ENCODE measurements at regions not wholly inside any gene's neighbourhood (a gene's known extent, or its start where the extent isn't known, plus 50 kb on each side); places are given as distances from the start of the nearest gene placed in this dataset.

DNA sequence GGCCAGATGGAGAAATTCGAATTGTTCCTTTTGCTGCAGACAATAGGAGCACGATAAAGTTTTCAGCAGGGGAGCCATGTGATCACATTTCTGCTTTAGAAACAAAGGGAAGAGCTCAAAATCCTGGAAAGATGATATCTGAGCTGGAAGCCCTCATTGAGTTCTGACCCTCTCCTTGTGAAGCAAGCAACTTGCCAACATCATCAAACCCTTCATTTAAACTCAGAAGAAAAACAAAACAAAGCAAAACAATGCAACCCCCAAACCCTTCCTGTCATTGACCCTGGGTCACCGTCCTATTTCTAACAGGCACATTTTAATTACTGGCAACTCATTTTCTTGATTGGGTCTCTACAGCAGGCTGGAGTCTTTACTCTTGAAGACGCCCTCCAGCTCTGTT, 198.3 kb upstream of the ZNF32 start:
- ChIA-PET CTCF (no interaction called here), POLR2A (no interaction called here)

DNA sequence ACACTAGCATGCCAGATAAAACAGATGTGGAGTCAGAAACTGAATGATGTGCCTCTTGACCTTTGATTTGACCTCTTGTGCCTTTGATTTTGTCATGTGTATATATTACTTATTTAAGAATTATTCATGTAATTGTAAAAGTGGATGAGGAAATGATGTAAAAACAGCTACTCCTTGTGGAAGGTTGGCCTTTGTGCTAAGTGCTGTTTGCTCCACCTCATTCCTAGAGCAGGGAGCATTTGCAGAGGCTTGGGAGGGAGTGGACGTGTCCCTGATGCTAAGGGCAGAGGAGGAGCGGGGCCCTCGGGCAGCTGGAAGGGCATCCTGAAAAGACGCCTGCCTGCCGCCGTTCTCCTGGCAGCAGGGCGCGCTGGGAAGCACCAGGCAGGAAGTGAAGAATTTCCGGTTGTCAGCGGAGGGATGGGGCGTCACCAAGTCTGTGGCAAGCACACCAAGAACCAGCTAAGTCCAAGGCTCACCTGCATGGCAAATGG, 197.6 kb upstream of the ZNF32 start:
- intact Hi-C loops (cut with micrococcal nuclease; ENCODE audit: unreplicated experiment), result loop anchor here (10.0 kb wide), 1 partner anchor 169 kb away; no protein-coding TSS in a partner anchor
- Mint-ChIP-seq H3K36me3 (ENCODE audit: insufficient read depth, unreplicated experiment) (no peaks in the 10 kb centered on the region), H3K27me3 (ENCODE audit: insufficient read depth, unreplicated experiment) (peaks cover 17% of the 10 kb centered on the region), H3K4me1 (ENCODE audit: low read depth, unreplicated experiment) (peaks cover 6% of the 10 kb centered on the region), H3K4me3 (ENCODE audit: unreplicated experiment) (no peak overlapping the region), H3K9me3 (ENCODE audit: unreplicated experiment) (no peaks in the 10 kb centered on the region), H3K27ac (ENCODE audit: unreplicated experiment) (no peak overlapping the region)
- POLR2A ChIA-PET, result no interaction called here
- DNase-seq, result no peak
- no peaks in the 10 kb centered on the region for H3K36me3 ChIP-seq (ENCODE audit: control insufficient read depth, insufficient read depth, low read length)
- H3K4me3 ChIP-seq (ENCODE audit: low read depth, low read length), result no peak overlapping the region
- H3K4me1 ChIP-seq, result no peaks in the 10 kb centered on the region
- H3K27me3 ChIP-seq (replicated peaks; ENCODE audit: control insufficient read depth, insufficient read depth, low read length), result no peaks in the 10 kb centered on the region
- BruUV-seq (replicated peaks), result no TSS peak
- CTCF ChIA-PET, result no interaction called here
- TF ChIP-seq, protein P1, sequence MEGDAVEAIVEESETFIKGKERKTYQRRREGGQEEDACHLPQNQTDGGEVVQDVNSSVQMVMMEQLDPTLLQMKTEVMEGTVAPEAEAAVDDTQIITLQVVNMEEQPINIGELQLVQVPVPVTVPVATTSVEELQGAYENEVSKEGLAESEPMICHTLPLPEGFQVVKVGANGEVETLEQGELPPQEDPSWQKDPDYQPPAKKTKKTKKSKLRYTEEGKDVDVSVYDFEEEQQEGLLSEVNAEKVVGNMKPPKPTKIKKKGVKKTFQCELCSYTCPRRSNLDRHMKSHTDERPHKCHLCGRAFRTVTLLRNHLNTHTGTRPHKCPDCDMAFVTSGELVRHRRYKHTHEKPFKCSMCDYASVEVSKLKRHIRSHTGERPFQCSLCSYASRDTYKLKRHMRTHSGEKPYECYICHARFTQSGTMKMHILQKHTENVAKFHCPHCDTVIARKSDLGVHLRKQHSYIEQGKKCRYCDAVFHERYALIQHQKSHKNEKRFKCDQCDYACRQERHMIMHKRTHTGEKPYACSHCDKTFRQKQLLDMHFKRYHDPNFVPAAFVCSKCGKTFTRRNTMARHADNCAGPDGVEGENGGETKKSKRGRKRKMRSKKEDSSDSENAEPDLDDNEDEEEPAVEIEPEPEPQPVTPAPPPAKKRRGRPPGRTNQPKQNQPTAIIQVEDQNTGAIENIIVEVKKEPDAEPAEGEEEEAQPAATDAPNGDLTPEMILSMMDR (IDR thresholded peaks at IDR 0.05; ENCODE audit: insufficient read depth in 1 of 2, low read depth in 1 of 2, low read length in 1 of 2, severe bottlenecking in 1 of 2, unreplicated experiment in 1 of 2), result peak in 1 of 2 experiments; percentile 0
- H3K9me3 ChIP-seq, result no peaks in the 10 kb centered on the region

More for the DNA sequence above, 198.3 kb upstream of the ZNF32 start:
- Histone ChIP-seq H3K36me3 (ENCODE audit: control insufficient read depth, insufficient read depth, low read length) (no peaks in the 10 kb centered on the region), H3K4me3 (ENCODE audit: low read depth, low read length) (no peak overlapping the region), H3K27me3 (replicated peaks; ENCODE audit: control insufficient read depth, insufficient read depth, low read length) (no peaks in the 10 kb centered on the region), H3K9me3 (no peaks in the 10 kb centered on the region), H3K4me1 (no peaks in the 10 kb centered on the region)
- Mint-ChIP-seq H3K4me3 (ENCODE audit: unreplicated experiment) (no peak overlapping the region), H3K36me3 (ENCODE audit: insufficient read depth, unreplicated experiment) (no peaks in the 10 kb centered on the region), H3K27ac (ENCODE audit: unreplicated experiment) (no peak overlapping the region), H3K27me3 (ENCODE audit: insufficient read depth, unreplicated experiment) (peaks cover 17% of the 10 kb centered on the region), H3K4me1 (ENCODE audit: low read depth, unreplicated experiment) (peaks cover 6% of the 10 kb centered on the region), H3K9me3 (ENCODE audit: unreplicated experiment) (no peaks in the 10 kb centered on the region)
- no peak for DNase-seq
- no TSS peak for BruUV-seq (replicated peaks)
- intact Hi-C loops (cut with micrococcal nuclease; ENCODE audit: unreplicated experiment), result loop anchor here (10.0 kb wide), 1 partner anchor 168 kb away; no protein-coding TSS in a partner anchor
- TF ChIP-seq, protein P1 (IDR thresholded peaks at IDR 0.05; ENCODE audit: insufficient read depth in 1 of 2, low read depth in 1 of 2, low read length in 1 of 2, severe bottlenecking in 1 of 2, unreplicated experiment in 1 of 2), result no peak

DNA sequence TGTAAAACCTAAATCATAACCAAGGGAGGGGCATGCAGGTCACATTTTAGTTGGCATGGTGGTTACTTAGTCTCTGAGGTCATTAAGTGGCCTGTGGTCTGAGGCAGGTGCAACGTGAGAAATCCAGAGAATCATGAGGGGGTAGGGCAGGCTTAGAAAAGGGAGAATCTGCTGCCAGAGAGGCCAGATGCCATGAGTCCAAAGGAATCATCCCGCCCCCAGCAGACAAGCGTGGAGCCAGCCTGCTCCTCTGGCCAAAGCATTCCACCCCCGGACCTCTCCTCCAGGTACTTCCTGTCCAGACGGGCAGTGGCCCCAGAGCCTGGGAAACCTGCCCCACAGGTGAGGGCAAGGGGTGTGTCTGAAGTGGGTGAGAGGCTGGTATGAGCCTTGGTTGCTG, 196.4 kb upstream of the ZNF32 start:
- Histone ChIP-seq H3K27me3 (replicated peaks; ENCODE audit: control insufficient read depth, insufficient read depth, low read length) (no peaks in the 10 kb centered on the region), H3K9me3 (no peaks in the 10 kb centered on the region), H3K4me3 (ENCODE audit: low read depth, low read length) (no peak overlapping the region), H3K36me3 (ENCODE audit: control insufficient read depth, insufficient read depth, low read length) (no peaks in the 10 kb centered on the region), H3K4me1 (no peaks in the 10 kb centered on the region)
- POLR2A ChIA-PET, result no interaction called here
- BruUV-seq (replicated peaks), result no TSS peak
- H3K36me3 Mint-ChIP-seq (ENCODE audit: insufficient read depth, unreplicated experiment), result no peaks in the 10 kb centered on the region
- H3K4me3 Mint-ChIP-seq (ENCODE audit: unreplicated experiment), result no peak overlapping the region
- TF ChIP-seq, protein P1 (IDR thresholded peaks at IDR 0.05; ENCODE audit: insufficient read depth in 1 of 2, low read depth in 1 of 2, low read length in 1 of 2, severe bottlenecking in 1 of 2, unreplicated experiment in 1 of 2), result no peak
- H3K4me1 Mint-ChIP-seq (ENCODE audit: low read depth, unreplicated experiment), result peaks cover 6% of the 10 kb centered on the region
- intact Hi-C loops (cut with micrococcal nuclease; ENCODE audit: unreplicated experiment), result loop anchor here (10.0 kb wide), 1 partner anchor 170 kb away; no protein-coding TSS in a partner anchor
- no peaks in the 10 kb centered on the region for H3K9me3 Mint-ChIP-seq (ENCODE audit: unreplicated experiment)
- peaks cover 17% of the 10 kb centered on the region for H3K27me3 Mint-ChIP-seq (ENCODE audit: insufficient read depth, unreplicated experiment)
- CTCF ChIA-PET, result no interaction called here
- no peak for DNase-seq
- H3K27ac Mint-ChIP-seq (ENCODE audit: unreplicated experiment), result no peak overlapping the region
